ENCODE measurements at regions not wholly inside any gene's neighbourhood (a gene's known extent, or its start where the extent isn't known, plus 50 kb on each side); places are given as distances from the start of the nearest gene placed in this dataset.

DNA sequence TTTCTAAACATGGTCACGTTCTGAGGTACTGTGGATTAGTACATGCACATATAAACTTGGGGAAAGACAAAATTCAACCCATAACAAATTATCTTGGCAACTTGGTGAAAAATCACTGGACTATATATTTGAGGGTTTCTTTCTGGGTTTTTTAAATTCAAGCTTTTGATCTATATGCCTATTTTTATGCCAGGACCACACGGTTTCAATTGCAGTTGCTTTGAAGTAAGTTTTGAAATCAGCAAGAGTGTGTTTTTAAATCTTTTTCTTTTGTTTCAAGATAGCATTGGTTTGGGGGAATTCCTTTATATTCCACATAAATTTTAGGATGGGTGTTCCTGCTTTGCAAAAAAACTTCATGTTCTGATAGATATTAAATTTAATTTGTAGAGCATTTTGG lies 406.4 kb upstream of the VWC2 start:
- Mint-ChIP-seq H3K4me3 (no peak overlapping the region), H3K36me3 (ENCODE audit: low read depth) (no peaks in the 10 kb centered on the region)

DNA sequence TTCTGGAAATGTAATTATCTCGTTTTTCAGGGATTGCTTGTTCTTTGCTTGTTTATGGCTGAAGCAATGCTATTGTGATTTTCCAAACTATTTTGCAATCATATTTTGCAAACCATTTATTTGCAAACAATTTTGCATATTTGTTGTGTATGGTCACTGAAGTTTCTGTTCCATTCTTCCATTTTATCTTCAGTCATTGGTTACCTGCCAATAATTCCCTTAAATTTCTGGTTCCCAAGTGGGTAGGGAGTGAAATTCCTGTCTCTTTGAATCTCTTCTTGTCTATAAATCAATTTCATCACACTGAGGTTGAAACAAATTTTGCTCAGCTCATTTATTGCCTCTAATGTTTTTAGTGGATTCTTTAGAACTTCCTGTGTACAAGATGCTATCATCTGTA lies 401.7 kb upstream of the VWC2 start:
- Mint-ChIP-seq H3K4me3 (no peak overlapping the region), H3K27me3 (ENCODE audit: low read depth) (no peaks in the 10 kb centered on the region), H3K9me3 (no peaks in the 10 kb centered on the region), H3K36me3 (ENCODE audit: low read depth) (no peaks in the 10 kb centered on the region), H3K27ac (no peak overlapping the region), H3K4me1 (no peaks in the 10 kb centered on the region)
- TF ChIP-seq, protein P1, sequence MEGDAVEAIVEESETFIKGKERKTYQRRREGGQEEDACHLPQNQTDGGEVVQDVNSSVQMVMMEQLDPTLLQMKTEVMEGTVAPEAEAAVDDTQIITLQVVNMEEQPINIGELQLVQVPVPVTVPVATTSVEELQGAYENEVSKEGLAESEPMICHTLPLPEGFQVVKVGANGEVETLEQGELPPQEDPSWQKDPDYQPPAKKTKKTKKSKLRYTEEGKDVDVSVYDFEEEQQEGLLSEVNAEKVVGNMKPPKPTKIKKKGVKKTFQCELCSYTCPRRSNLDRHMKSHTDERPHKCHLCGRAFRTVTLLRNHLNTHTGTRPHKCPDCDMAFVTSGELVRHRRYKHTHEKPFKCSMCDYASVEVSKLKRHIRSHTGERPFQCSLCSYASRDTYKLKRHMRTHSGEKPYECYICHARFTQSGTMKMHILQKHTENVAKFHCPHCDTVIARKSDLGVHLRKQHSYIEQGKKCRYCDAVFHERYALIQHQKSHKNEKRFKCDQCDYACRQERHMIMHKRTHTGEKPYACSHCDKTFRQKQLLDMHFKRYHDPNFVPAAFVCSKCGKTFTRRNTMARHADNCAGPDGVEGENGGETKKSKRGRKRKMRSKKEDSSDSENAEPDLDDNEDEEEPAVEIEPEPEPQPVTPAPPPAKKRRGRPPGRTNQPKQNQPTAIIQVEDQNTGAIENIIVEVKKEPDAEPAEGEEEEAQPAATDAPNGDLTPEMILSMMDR (IDR thresholded peaks at IDR 0.05; ENCODE audit: unreplicated experiment in 3 of 3) = no peak

More for the DNA sequence above, 406.4 kb upstream of the VWC2 start:
- Mint-ChIP-seq H3K27ac (no peak overlapping the region), H3K27me3 (ENCODE audit: low read depth) (no peaks in the 10 kb centered on the region), H3K4me1 (no peaks in the 10 kb centered on the region), H3K9me3 (no peaks in the 10 kb centered on the region)
- TF ChIP-seq, protein P1 (IDR thresholded peaks at IDR 0.05; ENCODE audit: unreplicated experiment in 3 of 3) = no peak

- Mint-ChIP-seq H3K27ac (no peak overlapping the region), H3K36me3 (ENCODE audit: low read depth) (no peaks in the 10 kb centered on the region), H3K4me1 (no peaks in the 10 kb centered on the region), H3K9me3 (peaks cover 14% of the 10 kb centered on the region), H3K27me3 (ENCODE audit: low read depth) (no peaks in the 10 kb centered on the region), H3K4me3 (no peak overlapping the region)
- TF ChIP-seq, protein P1 (IDR thresholded peaks at IDR 0.05; ENCODE audit: unreplicated experiment in 3 of 3) = no peak
These were observed 396.5 kb upstream of the VWC2 start for GRCh38 chr7:49376817-49377375.

- TF ChIP-seq, protein P1 (IDR thresholded peaks at IDR 0.05; ENCODE audit: unreplicated experiment in 3 of 3) = no peak
- H3K4me1 Mint-ChIP-seq = no peaks in the 10 kb centered on the region
- H3K9me3 Mint-ChIP-seq = peaks cover 5% of the 10 kb centered on the region
- no peak overlapping the region for H3K27ac Mint-ChIP-seq
- H3K27me3 Mint-ChIP-seq (ENCODE audit: low read depth) = no peaks in the 10 kb centered on the region
- no peaks in the 10 kb centered on the region for H3K36me3 Mint-ChIP-seq (ENCODE audit: low read depth)
- no peak overlapping the region for H3K4me3 Mint-ChIP-seq
These were observed 386.6 kb upstream of the VWC2 start for GRCh38 chr7:49386792-49387191.

DNA sequence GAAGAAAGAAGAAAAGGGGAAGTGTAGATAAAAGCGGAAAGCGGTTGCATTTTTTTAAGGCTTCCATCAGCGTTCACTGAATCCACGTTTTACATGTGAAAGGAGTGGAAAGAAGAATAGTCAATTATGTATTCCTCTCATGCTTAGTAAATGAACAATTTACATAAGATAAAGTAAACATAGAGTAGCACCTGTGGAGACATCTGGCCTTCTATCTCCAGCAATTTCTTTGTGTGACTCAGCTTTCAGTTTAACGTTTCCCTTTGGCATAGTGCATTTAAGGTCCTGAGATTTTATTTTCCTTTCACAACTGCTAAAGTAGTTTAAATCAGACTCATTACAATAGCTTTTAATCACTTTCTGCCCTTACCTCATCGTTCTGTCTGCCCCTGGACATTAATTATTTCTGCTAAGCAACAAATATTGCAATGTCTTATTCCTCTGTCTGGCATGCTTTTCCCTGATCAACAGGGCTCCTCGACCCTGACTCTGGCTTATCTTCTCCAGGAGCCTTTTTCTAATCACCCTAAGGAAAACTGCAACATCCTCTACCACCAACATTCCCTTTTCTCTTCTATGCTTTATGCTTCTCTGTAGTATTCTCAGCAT lies 383.5 kb upstream of the VWC2 start:
- TF ChIP-seq, protein P1 (IDR thresholded peaks at IDR 0.05; ENCODE audit: unreplicated experiment in 3 of 3) = no peak
- Mint-ChIP-seq H3K36me3 (ENCODE audit: low read depth) (no peaks in the 10 kb centered on the region), H3K27ac (no peak overlapping the region), H3K27me3 (ENCODE audit: low read depth) (no peaks in the 10 kb centered on the region), H3K4me1 (no peaks in the 10 kb centered on the region), H3K9me3 (peaks cover 3% of the 10 kb centered on the region), H3K4me3 (no peak overlapping the region)

DNA sequence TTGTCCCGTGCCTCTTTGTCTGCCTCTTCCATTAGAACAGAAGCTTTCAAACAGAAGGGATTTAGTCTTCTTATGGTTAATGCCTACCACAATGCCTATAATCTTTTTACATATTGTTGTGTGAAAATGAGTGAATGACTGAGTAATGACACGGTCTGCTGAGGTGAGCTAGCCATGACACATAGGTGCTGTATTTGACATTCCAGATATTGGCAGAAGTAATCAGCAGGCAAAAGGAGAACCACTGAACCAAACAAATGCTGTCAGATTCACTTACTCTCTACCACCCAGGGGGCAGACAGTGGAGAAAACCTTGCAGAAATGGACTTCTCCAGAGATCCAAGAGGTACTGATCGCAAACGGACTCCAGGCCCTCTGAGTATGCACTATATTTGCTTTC lies 377.2 kb upstream of the VWC2 start:
- Mint-ChIP-seq H3K4me3 (no peak overlapping the region), H3K36me3 (ENCODE audit: low read depth) (no peaks in the 10 kb centered on the region), H3K9me3 (no peaks in the 10 kb centered on the region), H3K27ac (no peak overlapping the region), H3K27me3 (ENCODE audit: low read depth) (peaks cover 3% of the 10 kb centered on the region), H3K4me1 (peaks cover 7% of the 10 kb centered on the region)
- TF ChIP-seq, protein P1 (IDR thresholded peaks at IDR 0.05; ENCODE audit: unreplicated experiment in 3 of 3) = no peak

All from nephron (organoid).